ENCODE measurements at regions not wholly inside any gene's neighbourhood (a gene's known extent, or its start where the extent isn't known, plus 50 kb on each side); places are given as distances from the start of the nearest gene placed in this dataset.

- Histone ChIP-seq H3K9me3 (ENCODE audit: insufficient read depth, low read length) (no peaks in the 10 kb centered on the region), H3K27ac (ENCODE audit: low read depth, low read length) (no peak overlapping the region), H3K9me2 (replicated peaks; ENCODE audit: insufficient read depth, low read length) (no peaks in the 10 kb centered on the region), H3K79me2 (ENCODE audit: insufficient read depth, low read length) (no peaks in the 10 kb centered on the region), H3K4me3 (ENCODE audit: insufficient read depth, low read length, poor library complexity, severe bottlenecking) (no peak overlapping the region), H4K20me1 (ENCODE audit: low read depth, low read length) (no peaks in the 10 kb centered on the region), H2AFZ (ENCODE audit: low read depth, low read length, severe bottlenecking) (no peak overlapping the region), H3K9ac (ENCODE audit: low read length) (no peak overlapping the region), H3F3A (ENCODE audit: insufficient read depth) (no peaks in the 10 kb centered on the region), H3K4me2 (ENCODE audit: low read depth, low read length, poor library complexity, severe bottlenecking) (no peak overlapping the region), H3K27me3 (ENCODE audit: low read length) (no peaks in the 10 kb centered on the region), H3K36me3 (ENCODE audit: low read length) (no peaks in the 10 kb centered on the region)
- TF ChIP-seq EZH2phosphoT487 (conservative IDR thresholded peaks at IDR 0.05; ENCODE audit: low read length), result no peak
- TF ChIP-seq CTCF (IDR thresholded peaks at IDR 0.05; ENCODE audit: insufficient read depth, low read length, poor library complexity, severe bottlenecking), result no peak
These were observed 79.5 kb upstream of the NFIB start for GRCh38 chr9:14393418-14393817.

GRCh38 chr9:14391620-14392019, 77.7 kb upstream of the NFIB start:
- no peak for TF ChIP-seq EZH2phosphoT487 (conservative IDR thresholded peaks at IDR 0.05; ENCODE audit: low read length)
- no peak for TF ChIP-seq CTCF (IDR thresholded peaks at IDR 0.05; ENCODE audit: insufficient read depth, low read length, poor library complexity, severe bottlenecking)
- Histone ChIP-seq H4K20me1 (ENCODE audit: low read depth, low read length) (no peaks in the 10 kb centered on the region), H3K27me3 (ENCODE audit: low read length) (no peaks in the 10 kb centered on the region), H3K27ac (ENCODE audit: low read depth, low read length) (no peak overlapping the region), H2AFZ (ENCODE audit: low read depth, low read length, severe bottlenecking) (no peak overlapping the region), H3K9ac (ENCODE audit: low read length) (no peak overlapping the region), H3K4me2 (ENCODE audit: low read depth, low read length, poor library complexity, severe bottlenecking) (no peak overlapping the region), H3K9me2 (replicated peaks; ENCODE audit: insufficient read depth, low read length) (no peaks in the 10 kb centered on the region), H3F3A (ENCODE audit: insufficient read depth) (no peaks in the 10 kb centered on the region), H3K36me3 (ENCODE audit: low read length) (no peaks in the 10 kb centered on the region), H3K79me2 (ENCODE audit: insufficient read depth, low read length) (no peaks in the 10 kb centered on the region), H3K9me3 (ENCODE audit: insufficient read depth, low read length) (no peaks in the 10 kb centered on the region), H3K4me3 (ENCODE audit: insufficient read depth, low read length, poor library complexity, severe bottlenecking) (no peak overlapping the region)

GRCh38 chr9:14389657-14390056, 75.7 kb upstream of the NFIB start:
- H3K27me3 ChIP-seq (ENCODE audit: low read length), result no peaks in the 10 kb centered on the region
- no peaks in the 10 kb centered on the region for H3K9me2 ChIP-seq (replicated peaks; ENCODE audit: insufficient read depth, low read length)
- H3K36me3 ChIP-seq (ENCODE audit: low read length), result no peaks in the 10 kb centered on the region
- H3K9ac ChIP-seq (ENCODE audit: low read length), result no peak overlapping the region
- H3K79me2 ChIP-seq (ENCODE audit: insufficient read depth, low read length), result no peaks in the 10 kb centered on the region
- H3K27ac ChIP-seq (ENCODE audit: low read depth, low read length), result no peak overlapping the region
- no peaks in the 10 kb centered on the region for H3F3A ChIP-seq (ENCODE audit: insufficient read depth)
- H2AFZ ChIP-seq (ENCODE audit: low read depth, low read length, severe bottlenecking), result no peak overlapping the region
- H4K20me1 ChIP-seq (ENCODE audit: low read depth, low read length), result no peaks in the 10 kb centered on the region
- H3K4me2 ChIP-seq (ENCODE audit: low read depth, low read length, poor library complexity, severe bottlenecking), result no peak overlapping the region
- no peaks in the 10 kb centered on the region for H3K9me3 ChIP-seq (ENCODE audit: insufficient read depth, low read length)
- no peak for TF ChIP-seq EZH2phosphoT487 (conservative IDR thresholded peaks at IDR 0.05; ENCODE audit: low read length)
- TF ChIP-seq CTCF (IDR thresholded peaks at IDR 0.05; ENCODE audit: insufficient read depth, low read length, poor library complexity, severe bottlenecking), result no peak
- H3K4me3 ChIP-seq (ENCODE audit: insufficient read depth, low read length, poor library complexity, severe bottlenecking), result no peak overlapping the region

GRCh38 chr9:14389146-14389545, 75.2 kb upstream of the NFIB start:
- TF ChIP-seq CTCF (IDR thresholded peaks at IDR 0.05; ENCODE audit: insufficient read depth, low read length, poor library complexity, severe bottlenecking) (no peak), EZH2phosphoT487 (conservative IDR thresholded peaks at IDR 0.05; ENCODE audit: low read length) (no peak)
- Histone ChIP-seq H3K4me3 (ENCODE audit: insufficient read depth, low read length, poor library complexity, severe bottlenecking) (no peak overlapping the region), H3K36me3 (ENCODE audit: low read length) (no peaks in the 10 kb centered on the region), H3K79me2 (ENCODE audit: insufficient read depth, low read length) (no peaks in the 10 kb centered on the region), H3F3A (ENCODE audit: insufficient read depth) (no peaks in the 10 kb centered on the region), H3K9me3 (ENCODE audit: insufficient read depth, low read length) (no peaks in the 10 kb centered on the region), H3K9me2 (replicated peaks; ENCODE audit: insufficient read depth, low read length) (no peaks in the 10 kb centered on the region), H3K27ac (ENCODE audit: low read depth, low read length) (no peak overlapping the region), H3K9ac (ENCODE audit: low read length) (no peak overlapping the region), H2AFZ (ENCODE audit: low read depth, low read length, severe bottlenecking) (no peak overlapping the region), H4K20me1 (ENCODE audit: low read depth, low read length) (no peaks in the 10 kb centered on the region), H3K4me2 (ENCODE audit: low read depth, low read length, poor library complexity, severe bottlenecking) (no peak overlapping the region), H3K27me3 (ENCODE audit: low read length) (no peaks in the 10 kb centered on the region)
